SU-DHL-6 (cell line): ENCODE measurements at regions not wholly inside any gene's neighbourhood (a gene's known extent, or its start where the extent isn't known, plus 50 kb on each side); places are given as distances from the start of the nearest gene placed in this dataset.

Experiments used
- EZH2phosphoT487 ChIP-seq: fragments of 200-600 bp; sonication (generic), shearing (Covaris generic); conservative IDR thresholded peaks from 2 replicates; pipeline ENCODE4 v1.6.1; 2018; ENCODE audit warnings: mild to moderate bottlenecking, antibody characterized with exemption, low read length, moderate library complexity, mixed read lengths
- TF ChIP-seq, protein P1 (sequence below): fragments of 200-600 bp; sonication (generic); IDR thresholded peaks from one replicate; pipeline ENCODE4 v1.5.1; 2017; ENCODE audit warnings: antibody characterized with exemption, mild to moderate bottlenecking, low read length, moderate library complexity; ENCODE audit not compliant: insufficient read depth, poor library complexity, severe bottlenecking

DNA sequence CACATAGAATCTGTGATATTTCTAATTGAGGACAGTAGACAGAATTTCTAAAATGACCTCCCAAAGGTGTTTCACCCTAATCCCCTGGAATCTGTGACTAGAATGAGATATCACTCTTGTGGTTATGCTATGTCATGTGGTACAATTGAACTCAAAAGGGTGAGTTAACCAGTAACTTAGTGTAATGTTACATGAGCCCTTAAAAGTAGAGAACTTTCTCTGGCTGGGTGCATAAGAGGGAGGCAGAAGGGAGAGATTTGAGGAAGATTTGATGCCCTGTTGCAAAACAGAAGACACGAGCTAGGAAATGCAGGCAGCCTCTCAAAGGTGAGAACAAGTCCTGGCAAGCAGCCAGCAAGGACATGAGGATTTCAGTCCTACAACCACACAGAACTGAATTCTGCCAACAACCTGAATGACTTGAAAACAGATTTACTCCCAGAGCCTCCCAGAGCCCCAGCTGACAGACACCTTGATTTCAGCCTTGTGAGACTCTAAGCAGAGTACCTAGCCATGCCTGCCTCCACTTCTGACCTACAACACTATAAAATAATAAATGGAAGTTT lies 160.3 kb downstream of the MTHFS start:
- TF ChIP-seq, protein P1, sequence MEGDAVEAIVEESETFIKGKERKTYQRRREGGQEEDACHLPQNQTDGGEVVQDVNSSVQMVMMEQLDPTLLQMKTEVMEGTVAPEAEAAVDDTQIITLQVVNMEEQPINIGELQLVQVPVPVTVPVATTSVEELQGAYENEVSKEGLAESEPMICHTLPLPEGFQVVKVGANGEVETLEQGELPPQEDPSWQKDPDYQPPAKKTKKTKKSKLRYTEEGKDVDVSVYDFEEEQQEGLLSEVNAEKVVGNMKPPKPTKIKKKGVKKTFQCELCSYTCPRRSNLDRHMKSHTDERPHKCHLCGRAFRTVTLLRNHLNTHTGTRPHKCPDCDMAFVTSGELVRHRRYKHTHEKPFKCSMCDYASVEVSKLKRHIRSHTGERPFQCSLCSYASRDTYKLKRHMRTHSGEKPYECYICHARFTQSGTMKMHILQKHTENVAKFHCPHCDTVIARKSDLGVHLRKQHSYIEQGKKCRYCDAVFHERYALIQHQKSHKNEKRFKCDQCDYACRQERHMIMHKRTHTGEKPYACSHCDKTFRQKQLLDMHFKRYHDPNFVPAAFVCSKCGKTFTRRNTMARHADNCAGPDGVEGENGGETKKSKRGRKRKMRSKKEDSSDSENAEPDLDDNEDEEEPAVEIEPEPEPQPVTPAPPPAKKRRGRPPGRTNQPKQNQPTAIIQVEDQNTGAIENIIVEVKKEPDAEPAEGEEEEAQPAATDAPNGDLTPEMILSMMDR = no peak
- TF ChIP-seq EZH2phosphoT487 = no peak
